Testis (tissue), 2 donors: ENCODE measurements at regions not wholly inside any gene's neighbourhood (a gene's known extent, or its start where the extent isn't known, plus 50 kb on each side); places are given as distances from the start of the nearest gene placed in this dataset.

ENCODE experiments used
- DNase-seq: peaks from one replicate; pipeline ENCODE4 v3.0.0-alpha.2; 2019
- H3K27ac ChIP-seq, 2 donors: fragments of 200-600 bp; sonication (generic); one replicate each; pipeline ENCODE4 v1.5.1; 2019
- H3K27me3 ChIP-seq: fragments of 200-600 bp; sonication (generic); one replicate; pipeline ENCODE4 v1.5.1; 2019
- H3K36me3 ChIP-seq: fragments of 200-600 bp; sonication (generic); one replicate; pipeline ENCODE4 v1.5.1; 2017; ENCODE audit warnings: low read depth; ENCODE audit errors: missing control alignments
- H3K4me1 ChIP-seq: fragments of 200-600 bp; sonication (generic); one replicate; pipeline ENCODE4 v1.5.1; 2019
- H3K4me3 ChIP-seq, 2 donors: fragments of 200-600 bp; sonication (generic); one replicate each; pipeline ENCODE4 v1.5.1; 2017 to 2019
- H3K9me3 ChIP-seq: fragments of 200-600 bp; sonication (generic); one replicate; pipeline ENCODE4 v1.5.1; 2017
- POLR2A ChIP-seq: fragments of 450-650 bp; IDR thresholded peaks from one replicate; pipeline ENCODE4 v1.6.1; 2017; ENCODE audit warnings: antibody characterized with exemption, mild to moderate bottlenecking, moderate library complexity
- whole genome bisulfite sequencing, 2 donors: methylation state at CpG; one replicate each; pipeline ENCODE4 v1.1.5; 2018; 5-methylcytosine and 5-hydroxymethylcytosine counted together
- intact Hi-C: fragments of 100-400 bp; cut with DNase I; formaldehyde crosslinking; loops from one replicate; pipeline ENCODE4 v1.15.1; 2023; ENCODE audit warnings: low total_unique reads
- TF ChIP-seq, protein P1 (sequence below), 3 experiments: fragments of 450-650 bp in 2 of 3; fragments of 200-600 bp in 1 of 3; sonication (generic) in 1 of 3; IDR thresholded peaks; one replicate each; pipeline ENCODE4 v1.5.1; 2016 to 2019; ENCODE audit warnings: antibody characterized with exemption in 3 of 3, mild to moderate bottlenecking in 2 of 3, moderate library complexity in 1 of 3

DNA sequence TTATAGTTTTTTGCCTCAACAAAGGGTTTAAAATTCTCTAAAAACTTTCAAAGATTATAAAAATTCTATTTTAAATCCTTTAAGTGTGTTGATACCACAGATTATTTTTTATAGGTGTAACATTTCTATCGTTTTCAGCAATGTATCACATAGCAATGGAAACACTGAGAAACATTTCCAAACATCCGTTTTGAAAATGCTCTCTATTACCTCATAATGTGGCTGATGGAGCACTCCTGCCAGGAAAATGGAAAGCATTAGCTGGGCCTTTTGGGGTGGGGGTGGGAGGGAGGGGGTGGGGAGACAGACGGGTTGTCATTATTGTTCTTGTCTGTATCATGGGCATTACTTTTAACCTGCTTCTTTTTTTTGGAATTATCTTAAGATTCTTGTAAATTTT, 516.5 kb downstream of the ACTL7B start:
- Histone ChIP-seq H3K4me1 (no peaks in the 10 kb centered on the region), H3K36me3 (no peaks in the 10 kb centered on the region), H3K4me3 (no peak overlapping the region), H3K27me3 (no peaks in the 10 kb centered on the region), H3K9me3 (no peaks in the 10 kb centered on the region), H3K27ac (no peak overlapping the region)
- DNase-seq: no peak
- TF ChIP-seq POLR2A: no peak
- TF ChIP-seq, protein P1, sequence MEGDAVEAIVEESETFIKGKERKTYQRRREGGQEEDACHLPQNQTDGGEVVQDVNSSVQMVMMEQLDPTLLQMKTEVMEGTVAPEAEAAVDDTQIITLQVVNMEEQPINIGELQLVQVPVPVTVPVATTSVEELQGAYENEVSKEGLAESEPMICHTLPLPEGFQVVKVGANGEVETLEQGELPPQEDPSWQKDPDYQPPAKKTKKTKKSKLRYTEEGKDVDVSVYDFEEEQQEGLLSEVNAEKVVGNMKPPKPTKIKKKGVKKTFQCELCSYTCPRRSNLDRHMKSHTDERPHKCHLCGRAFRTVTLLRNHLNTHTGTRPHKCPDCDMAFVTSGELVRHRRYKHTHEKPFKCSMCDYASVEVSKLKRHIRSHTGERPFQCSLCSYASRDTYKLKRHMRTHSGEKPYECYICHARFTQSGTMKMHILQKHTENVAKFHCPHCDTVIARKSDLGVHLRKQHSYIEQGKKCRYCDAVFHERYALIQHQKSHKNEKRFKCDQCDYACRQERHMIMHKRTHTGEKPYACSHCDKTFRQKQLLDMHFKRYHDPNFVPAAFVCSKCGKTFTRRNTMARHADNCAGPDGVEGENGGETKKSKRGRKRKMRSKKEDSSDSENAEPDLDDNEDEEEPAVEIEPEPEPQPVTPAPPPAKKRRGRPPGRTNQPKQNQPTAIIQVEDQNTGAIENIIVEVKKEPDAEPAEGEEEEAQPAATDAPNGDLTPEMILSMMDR (IDR thresholded peaks at IDR 0.05): no peak
- intact Hi-C loops: no loop called here
- 65% methylated on average over 3 of the region's 3 CpGs for WGBS, 2 donors

DNA sequence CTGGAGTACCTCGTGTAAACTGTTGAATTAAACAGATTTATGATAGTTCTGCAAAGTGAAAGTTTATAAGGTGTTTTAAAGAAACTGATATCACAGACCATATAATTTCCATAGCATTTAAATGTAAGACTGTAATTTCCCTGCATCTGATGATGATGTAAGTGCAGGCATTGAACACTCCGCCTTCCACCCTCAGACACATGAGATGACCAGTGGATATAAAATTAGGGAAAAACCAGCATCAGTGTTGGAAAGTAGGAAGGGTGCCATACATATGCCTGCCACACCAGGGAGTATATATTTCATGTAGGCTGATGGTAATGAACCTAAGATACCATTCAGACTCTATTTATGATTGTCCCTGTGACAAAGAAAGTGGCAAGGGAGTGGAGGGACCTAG, 519.2 kb downstream of the ACTL7B start:
- TF ChIP-seq POLR2A: no peak
- TF ChIP-seq, protein P1 (IDR thresholded peaks at IDR 0.05): no peak
- no peak for DNase-seq
- H3K4me1 ChIP-seq: no peaks in the 10 kb centered on the region
- intact Hi-C loops: no loop called here
- no peak overlapping the region for H3K27ac ChIP-seq
- no peaks in the 10 kb centered on the region for H3K9me3 ChIP-seq
- no peaks in the 10 kb centered on the region for H3K36me3 ChIP-seq
- no peak overlapping the region for H3K4me3 ChIP-seq
- WGBS, 2 donors: 82 to 88% methylated on average over 2 of the region's 2 CpGs
- H3K27me3 ChIP-seq: no peaks in the 10 kb centered on the region

GRCh38 chr9:108333530-108333983, 522.2 kb downstream of the ACTL7B start:
- WGBS, 2 donors: 50 to 89% methylated on average over 1 of the region's 1 CpG
- no peak overlapping the region for H3K27ac ChIP-seq
- intact Hi-C loops: no loop called here

GRCh38 chr9:108331596-108331995, 524.2 kb downstream of the ACTL7B start:
- no peak for DNase-seq
- H3K9me3 ChIP-seq: no peaks in the 10 kb centered on the region
- intact Hi-C loops: no loop called here

More at GRCh38 chr9:108333530-108333983, 522.2 kb downstream of the ACTL7B start:
- Histone ChIP-seq H3K27me3 (no peaks in the 10 kb centered on the region), H3K9me3 (no peaks in the 10 kb centered on the region), H3K4me1 (no peaks in the 10 kb centered on the region), H3K4me3 (no peak overlapping the region), H3K36me3 (no peaks in the 10 kb centered on the region)
- no peak for DNase-seq
- TF ChIP-seq, protein P1 (IDR thresholded peaks at IDR 0.05): no peak
- no peak for TF ChIP-seq POLR2A

DNA sequence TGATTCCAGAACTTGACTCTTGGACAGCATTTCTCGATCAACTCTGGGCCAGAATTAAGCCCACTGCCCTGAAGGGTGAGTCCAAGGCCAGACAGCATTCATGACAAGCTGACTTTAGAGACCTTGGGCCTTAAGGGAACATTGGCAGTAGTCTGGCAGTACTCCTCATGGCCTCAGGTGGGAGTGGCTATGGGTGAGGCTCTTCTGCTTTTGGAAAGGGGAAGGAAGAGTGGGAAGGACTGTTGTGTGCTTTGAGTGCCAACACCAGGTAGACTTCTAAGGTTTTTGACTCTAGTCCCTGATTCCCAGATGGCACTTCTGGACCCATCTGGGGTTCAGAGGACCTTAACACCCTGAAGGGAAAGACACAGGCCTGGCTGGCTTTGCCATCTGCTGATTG, 530.4 kb downstream of the ACTL7B start:
- WGBS, 2 donors: 83 to 92% methylated on average over 1 of the region's 1 CpG
- intact Hi-C loops: no loop called here
- H3K36me3 ChIP-seq: no peaks in the 10 kb centered on the region
- no peak overlapping the region for H3K4me3 ChIP-seq
- H3K27ac ChIP-seq: no peak overlapping the region
- H3K9me3 ChIP-seq: no peaks in the 10 kb centered on the region
- no peak for TF ChIP-seq POLR2A
- TF ChIP-seq, protein P1 (IDR thresholded peaks at IDR 0.05): no peak
- DNase-seq: no peak
- no peaks in the 10 kb centered on the region for H3K27me3 ChIP-seq
- no peaks in the 10 kb centered on the region for H3K4me1 ChIP-seq

More at GRCh38 chr9:108331596-108331995, 524.2 kb downstream of the ACTL7B start:
- no peaks in the 10 kb centered on the region for H3K27me3 ChIP-seq
- H3K4me3 ChIP-seq: no peak overlapping the region
- 65 to 68% methylated on average over 2 of the region's 2 CpGs for WGBS, 2 donors
- H3K4me1 ChIP-seq: no peaks in the 10 kb centered on the region
- no peak overlapping the region for H3K27ac ChIP-seq
- TF ChIP-seq, protein P1 (IDR thresholded peaks at IDR 0.05): no peak
- TF ChIP-seq POLR2A: no peak
- no peaks in the 10 kb centered on the region for H3K36me3 ChIP-seq
